CD4-positive, alpha-beta T cell (primary cell): ENCODE measurements at regions not wholly inside any gene's neighbourhood (a gene's known extent, or its start where the extent isn't known, plus 50 kb on each side); places are given as distances from the start of the nearest gene placed in this dataset.

Experiments
- ATAC-seq: fragments of 200-7000 bp; cut with Tn5 transposase; one replicate; pipeline ENCODE4 v1.10.0; 2022; ENCODE audit warnings: mild to moderate bottlenecking; ENCODE audit not compliant: poor library complexity
- CTCF ChIA-PET: fragments of 350-600 bp; sonication (Branson Sonifier 250); formaldehyde crosslinking; loops from one replicate; lab custom pipeline; 2021; ENCODE audit warnings: antibody characterized with exemption, inconsistent platforms; lab: Charles Lee
- POLR2A ChIA-PET: fragments of 350-600 bp; sonication (Branson Sonifier 250); formaldehyde crosslinking; loops from one replicate; lab custom pipeline; 2021; ENCODE audit warnings: antibody characterized with exemption, inconsistent platforms; lab: Charles Lee
- DNase-seq, 14 experiments: peaks; one replicate each; pipeline ENCODE4 v3.0.0-alpha.2; 2013 to 2020; ENCODE audit warnings: mixed read lengths in 2 of 14
- H3K27ac ChIP-seq, 2 donors: one replicate each; pipeline versions ENCODE4 v1.5.1 to v1.7.0; 2013; ENCODE audit warnings: low read length in 2 of 2, low read depth in 1 of 2, mild to moderate bottlenecking in 1 of 2
- H3K27me3 ChIP-seq, 2 experiments: 1 replicate in 1 of 2; 2 replicates in 1 of 2; pipeline versions ENCODE4 v1.6.1 to v1.7.0; 2013; ENCODE audit warnings: low read length in 2 of 2, control low read depth in 1 of 2, mild to moderate bottlenecking in 1 of 2, moderate library complexity in 1 of 2; ENCODE audit not compliant: insufficient read depth in 2 of 2, control insufficient read depth in 1 of 2
- H3K36me3 ChIP-seq: one replicate; pipeline ENCODE4 v1.6.1; 2013; ENCODE audit warnings: low read length, control low read depth; ENCODE audit not compliant: insufficient read depth
- H3K4me1 ChIP-seq: one replicate; pipeline ENCODE4 v1.6.1; 2013; ENCODE audit warnings: low read length, control low read depth; ENCODE audit not compliant: insufficient read depth
- H3K4me3 ChIP-seq: one replicate; pipeline ENCODE4 v1.5.1; 2013; ENCODE audit warnings: mild to moderate bottlenecking, low read length, moderate library complexity
- H3K9me3 ChIP-seq, 2 experiments: 1 replicate in 1 of 2; 2 replicates in 1 of 2; pipeline versions ENCODE4 v1.6.1 to v1.7.0; 2013; ENCODE audit warnings: low read length in 2 of 2, mild to moderate bottlenecking in 2 of 2, control low read depth in 1 of 2, moderate library complexity in 1 of 2; ENCODE audit not compliant: control insufficient read depth in 1 of 2, insufficient read depth in 1 of 2
- H3K27ac Mint-ChIP-seq: one replicate; pipeline ENCODE4 v1.8.0; 2020; ENCODE audit warnings: mixed read lengths
- H3K27me3 Mint-ChIP-seq: one replicate; pipeline ENCODE4 v1.8.0; 2021; ENCODE audit warnings: mixed read lengths
- H3K36me3 Mint-ChIP-seq: one replicate; pipeline ENCODE4 v1.8.0; 2021; ENCODE audit warnings: low read depth, mixed read lengths
- H3K4me1 Mint-ChIP-seq: one replicate; pipeline ENCODE4 v1.8.0; 2021; ENCODE audit warnings: low read depth, mixed read lengths
- H3K4me3 Mint-ChIP-seq: one replicate; pipeline ENCODE4 v1.8.0; 2020; ENCODE audit warnings: mild to moderate bottlenecking, mixed read lengths
- H3K9me3 Mint-ChIP-seq: one replicate; pipeline ENCODE4 v1.8.0; 2020; ENCODE audit warnings: mixed read lengths
- intact Hi-C, 2 experiments: fragments of 100-400 bp; cut with DNase I in 1 of 2; cut with micrococcal nuclease in 1 of 2; formaldehyde crosslinking; loops; one replicate each; pipeline versions ENCODE4 v1.15.1 to v1.9.0; 2023 to 2025; cut with DNase I, micrococcal nuclease
- TF ChIP-seq, protein P1 (sequence below): fragments of 200-600 bp; IDR thresholded peaks from one replicate; pipeline ENCODE4 v1.8.0; 2022; ENCODE audit warnings: antibody characterized with exemption, mild to moderate bottlenecking

- POLR2A ChIA-PET, result no interaction called here
- no peak overlapping the region for H3K4me3 ChIP-seq
- peaks cover 0 to 3% of the 10 kb centered on the region in 2 experiments for H3K9me3 ChIP-seq
Measured at GRCh38 chr2:215755641-215756345, 257.6 kb downstream of the MREG start.

GRCh38 chr2:215754546-215754945, 258.8 kb downstream of the MREG start:
- H3K9me3 ChIP-seq, result peaks cover 0 to 3% of the 10 kb centered on the region in 2 experiments
- no peak for ATAC-seq
- H3K27ac ChIP-seq, result no peak overlapping the region
- H3K4me1 ChIP-seq, result peaks cover 5% of the 10 kb centered on the region
- Mint-ChIP-seq H3K4me1 (peaks cover 20% of the 10 kb centered on the region), H3K9me3 (no peaks in the 10 kb centered on the region), H3K4me3 (no peak overlapping the region), H3K27ac (no peak overlapping the region), H3K36me3 (no peaks in the 10 kb centered on the region), H3K27me3 (peaks cover 17% of the 10 kb centered on the region)
- no peaks in the 10 kb centered on the region for H3K36me3 ChIP-seq
- CTCF ChIA-PET, result interaction anchor here (0.6 kb wide), 1 partner anchor 56 kb away, joined by 3 read pairs; no protein-coding TSS in a partner anchor
- H3K4me3 ChIP-seq, result no peak overlapping the region
- TF ChIP-seq, protein P1, sequence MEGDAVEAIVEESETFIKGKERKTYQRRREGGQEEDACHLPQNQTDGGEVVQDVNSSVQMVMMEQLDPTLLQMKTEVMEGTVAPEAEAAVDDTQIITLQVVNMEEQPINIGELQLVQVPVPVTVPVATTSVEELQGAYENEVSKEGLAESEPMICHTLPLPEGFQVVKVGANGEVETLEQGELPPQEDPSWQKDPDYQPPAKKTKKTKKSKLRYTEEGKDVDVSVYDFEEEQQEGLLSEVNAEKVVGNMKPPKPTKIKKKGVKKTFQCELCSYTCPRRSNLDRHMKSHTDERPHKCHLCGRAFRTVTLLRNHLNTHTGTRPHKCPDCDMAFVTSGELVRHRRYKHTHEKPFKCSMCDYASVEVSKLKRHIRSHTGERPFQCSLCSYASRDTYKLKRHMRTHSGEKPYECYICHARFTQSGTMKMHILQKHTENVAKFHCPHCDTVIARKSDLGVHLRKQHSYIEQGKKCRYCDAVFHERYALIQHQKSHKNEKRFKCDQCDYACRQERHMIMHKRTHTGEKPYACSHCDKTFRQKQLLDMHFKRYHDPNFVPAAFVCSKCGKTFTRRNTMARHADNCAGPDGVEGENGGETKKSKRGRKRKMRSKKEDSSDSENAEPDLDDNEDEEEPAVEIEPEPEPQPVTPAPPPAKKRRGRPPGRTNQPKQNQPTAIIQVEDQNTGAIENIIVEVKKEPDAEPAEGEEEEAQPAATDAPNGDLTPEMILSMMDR, result no peak
- POLR2A ChIA-PET, result no interaction called here
- DNase-seq, result no peak
- peaks cover 0 to 7% of the 10 kb centered on the region in 2 experiments for H3K27me3 ChIP-seq
- intact Hi-C loops, result no loop called here

More at GRCh38 chr2:215755641-215756345, 257.6 kb downstream of the MREG start:
- Histone ChIP-seq H3K36me3 (no peaks in the 10 kb centered on the region), H3K4me1 (no peaks in the 10 kb centered on the region), H3K27ac (no peak overlapping the region), H3K27me3 (peaks cover 0 to 7% of the 10 kb centered on the region in 2 experiments)
- TF ChIP-seq, protein P1, result no peak
- Mint-ChIP-seq H3K9me3 (no peaks in the 10 kb centered on the region), H3K4me1 (peaks cover 8% of the 10 kb centered on the region), H3K27ac (no peak overlapping the region), H3K4me3 (no peak overlapping the region), H3K36me3 (no peaks in the 10 kb centered on the region), H3K27me3 (peaks cover 10% of the 10 kb centered on the region)
- intact Hi-C loops, result no loop called here
- no peak for DNase-seq
- no peak for ATAC-seq
- CTCF ChIA-PET, result no interaction called here

DNA sequence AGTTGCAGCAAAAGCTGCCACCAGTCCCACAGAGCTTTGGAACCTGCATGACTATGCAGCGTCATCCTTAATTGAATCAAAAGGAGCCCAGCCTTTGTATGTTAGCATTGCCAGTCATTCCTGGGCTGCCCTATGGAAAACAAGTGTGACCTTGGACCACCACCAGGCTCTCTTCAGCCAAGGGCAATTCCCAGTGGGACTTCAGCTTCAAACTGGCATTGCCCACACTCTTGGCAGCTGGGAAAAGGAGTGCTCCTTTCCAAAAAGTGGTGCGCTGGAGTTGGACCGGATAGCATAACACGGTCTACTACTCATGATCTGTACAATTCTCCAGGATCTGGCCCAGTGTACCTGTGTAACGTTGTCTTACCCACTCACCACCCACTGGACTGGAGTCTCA, 259.5 kb downstream of the MREG start:
- peaks cover 17% of the 10 kb centered on the region for H3K27me3 Mint-ChIP-seq
- no peaks in the 10 kb centered on the region for H3K9me3 Mint-ChIP-seq
- intact Hi-C loops, result no loop called here
- POLR2A ChIA-PET, result no interaction called here
- ATAC-seq (no peak), DNase-seq (no peak)
- H3K4me1 Mint-ChIP-seq, result peaks cover 24% of the 10 kb centered on the region
- no peak overlapping the region for H3K4me3 Mint-ChIP-seq
- no peak overlapping the region for H3K27ac Mint-ChIP-seq
- peaks cover 0 to 7% of the 10 kb centered on the region in 2 experiments for H3K27me3 ChIP-seq
- peaks cover 0 to 3% of the 10 kb centered on the region in 2 experiments for H3K9me3 ChIP-seq
- TF ChIP-seq, protein P1, result no peak
- no peaks in the 10 kb centered on the region for H3K36me3 Mint-ChIP-seq
- H3K4me1 ChIP-seq, result peaks cover 5% of the 10 kb centered on the region
- CTCF ChIA-PET, result no interaction called here
- no peak overlapping the region for H3K27ac ChIP-seq
- H3K4me3 ChIP-seq, result no peak overlapping the region
- no peaks in the 10 kb centered on the region for H3K36me3 ChIP-seq
